ENCODE measurements at regions not wholly inside any gene's neighbourhood (a gene's known extent, or its start where the extent isn't known, plus 50 kb on each side); places are given as distances from the start of the nearest gene placed in this dataset.
A peak's percentile ranks its signal among the peaks of the same experiment; 100 is the strongest.

- no peak overlapping the region for H3K4me3 ChIP-seq
- no peaks in the 10 kb centered on the region for H3K27me3 Mint-ChIP-seq (ENCODE audit: insufficient read depth, low read depth, poor library complexity)
- TF ChIP-seq CTCF (conservative IDR thresholded peaks at IDR 0.05; ENCODE audit: low read depth in 2 of 2) (no peak), ZNF331 (CRISPR knock-in tag; IDR thresholded peaks at IDR 0.05; ENCODE audit: low read depth) (no peak), EZH2 (IDR thresholded peaks at IDR 0.05; ENCODE audit: low read depth, unreplicated experiment) (no peak), NANOG (IDR thresholded peaks at IDR 0.05; ENCODE audit: borderline replicate concordance) (no peak)
- H3K36me3 ChIP-seq (ENCODE audit: insufficient read depth): no peaks in the 10 kb centered on the region
- H2AFZ ChIP-seq: no peak overlapping the region
- H3K9me3 Mint-ChIP-seq: no peaks in the 10 kb centered on the region
- H3K4me2 ChIP-seq: no peak overlapping the region
- H3K4me1 ChIP-seq (ENCODE audit: insufficient read depth): peaks cover 40% of the 10 kb centered on the region
- H3K36me3 Mint-ChIP-seq (ENCODE audit: low read depth): no peaks in the 10 kb centered on the region
- no peak overlapping the region for H3K27ac Mint-ChIP-seq
- no peak overlapping the region for H3K27ac ChIP-seq (ENCODE audit: low read depth)
- no peaks in the 10 kb centered on the region for H3F3A ChIP-seq (replicated peaks; ENCODE audit: low read depth)
- DNase-seq (ENCODE audit: low spot score) (no peak), ATAC-seq (no peak)
- no peaks in the 10 kb centered on the region for H3K9me2 ChIP-seq (ENCODE audit: insufficient read depth)
- H3K4me3 Mint-ChIP-seq: no peak overlapping the region
- H4K20me1 ChIP-seq (replicated peaks; ENCODE audit: insufficient read depth): no peaks in the 10 kb centered on the region
- no peaks in the 10 kb centered on the region for H3K79me2 ChIP-seq (replicated peaks; ENCODE audit: insufficient read depth)
- H3K27me3 ChIP-seq (ENCODE audit: insufficient read depth): no peaks in the 10 kb centered on the region
- H3K4me1 Mint-ChIP-seq: peaks cover 52% of the 10 kb centered on the region
Observed at GRCh38 chr11:127106938-127107337, 106.4 kb upstream of the KIRREL3 start.

- TF ChIP-seq ZNF462 (CRISPR knock-in tag; IDR thresholded peaks at IDR 0.05): 0 out of 2 replicates have a peak, but pooled peaks have one; percentile 50
- no peak for TF ChIP-seq REST (IDR thresholded peaks at IDR 0.05; ENCODE audit: unreplicated experiment)
- TF ChIP-seq NANOG (IDR thresholded peaks at IDR 0.05; ENCODE audit: borderline replicate concordance): no peak
- TF ChIP-seq JUNB (IDR thresholded peaks at IDR 0.05; ENCODE audit: unreplicated experiment): no peak
- Histone ChIP-seq H3K4me2 (0 out of 2 replicates have a peak overlapping the region, but pooled peaks have one; percentile 26), H3K9me2 (ENCODE audit: insufficient read depth) (no peaks in the 10 kb centered on the region), H3F3A (replicated peaks; ENCODE audit: low read depth) (no peaks in the 10 kb centered on the region), H3K4me1 (ENCODE audit: insufficient read depth) (peaks cover 30% of the 10 kb centered on the region), H2AFZ (peak overlapping the region; percentile 90; the same call in 1 of the 2 replicates), H3K79me2 (replicated peaks; ENCODE audit: insufficient read depth) (no peaks in the 10 kb centered on the region), H3K36me3 (ENCODE audit: insufficient read depth) (no peaks in the 10 kb centered on the region), H3K27me3 (ENCODE audit: insufficient read depth) (no peaks in the 10 kb centered on the region), H4K20me1 (replicated peaks; ENCODE audit: insufficient read depth) (no peaks in the 10 kb centered on the region), H3K27ac (ENCODE audit: low read depth) (no peak overlapping the region), H3K4me3 (no peak overlapping the region)
- Mint-ChIP-seq H3K4me1 (peaks cover 45% of the 10 kb centered on the region), H3K4me3 (no peak overlapping the region), H3K36me3 (ENCODE audit: low read depth) (no peaks in the 10 kb centered on the region), H3K27me3 (ENCODE audit: insufficient read depth, low read depth, poor library complexity) (no peaks in the 10 kb centered on the region), H3K9me3 (no peaks in the 10 kb centered on the region), H3K27ac (peak overlapping the region; percentile 57; the same call in 1 of the 2 replicates)
- ATAC-seq (peak; percentile 53), DNase-seq (ENCODE audit: low spot score) (peak; percentile 28)
Observed at GRCh38 chr11:127105593-127106541, 105.3 kb upstream of the KIRREL3 start.

All from GM23338 (cell line).